ENCODE measurements at regions not wholly inside any gene's neighbourhood (a gene's known extent, or its start where the extent isn't known, plus 50 kb on each side); places are given as distances from the start of the nearest gene placed in this dataset.
A peak's percentile ranks its signal among the peaks of the same experiment; 100 is the strongest.

- H2AFZ ChIP-seq (ENCODE audit: low read length): no peak overlapping the region
- no peak overlapping the region for H3K14ac ChIP-seq (ENCODE audit: insufficient read length)
- H3K4ac ChIP-seq (replicated peaks; ENCODE audit: insufficient read length, low read depth, low read length): no peak overlapping the region
- no peak for DNase-seq (ENCODE audit: low read depth in 1 of 2, low spot score in 2 of 2)
- no peak overlapping the region for H3K9ac ChIP-seq (replicated peaks in 1 of 4; ENCODE audit: extremely low read depth in 1 of 4, low read depth in 3 of 4, low read length in 3 of 4)
- peak overlapping the region; percentile 50 to 72 for H3K4me2 ChIP-seq (ENCODE audit: insufficient read depth in 1 of 2, low read depth in 2 of 2, low read length in 2 of 2)
- H2BK120ac ChIP-seq (replicated peaks; ENCODE audit: low read depth, low read length): peak overlapping the region; percentile 25
- TF ChIP-seq TEAD4 (IDR thresholded peaks at IDR 0.05; ENCODE audit: low read depth, low read length) (peak; percentile 59; the same call in 1 of the 2 replicates), YY1 (IDR thresholded peaks at IDR 0.05; ENCODE audit: low read depth, low read length) (no peak)
- no peaks in the 10 kb centered on the region for H3K27me3 ChIP-seq (replicated peaks in 1 of 4; ENCODE audit: control insufficient read depth in 3 of 4, extremely low read depth in 1 of 4, insufficient read depth in 3 of 4, low read length in 3 of 4)
- no peak overlapping the region for H3K18ac ChIP-seq (ENCODE audit: extremely low read depth, low read length)
- no peak for FAIRE-seq
- WGBS, 2 experiments (ENCODE audit: extremely low coverage in 1 of 2, insufficient coverage in 1 of 2, insufficient read length in 1 of 2, insufficient replicate concordance in 2 of 2, low coverage in 1 of 2, low lambda C conversion rate in 2 of 2, missing lambda C conversion rate in 1 of 2): 58% methylated on average over 5 of the region's 5 CpGs; no CpG with 5 or more reads in 1 of the 2 experiments
- no peaks in the 10 kb centered on the region for H3K9me3 ChIP-seq (ENCODE audit: insufficient read depth in 2 of 2, low read depth in 1 of 2, low read length in 1 of 2)
- H4K8ac ChIP-seq (ENCODE audit: extremely low read depth, insufficient read depth, low read length): no peak overlapping the region
- H2AK5ac ChIP-seq (ENCODE audit: low read depth, low read length): no peak overlapping the region; the same call in 1 of the 2 replicates
- CTCF ChIA-PET (ENCODE audit: partially characterized antibody): interaction anchor here (0.6 to 1.4 kb wide), 3 partner anchors 48 to 228 kb away, joined by 3 to 4 read pairs (median 3); no protein-coding TSS in a partner anchor
- H3K56ac ChIP-seq (replicated peaks; ENCODE audit: insufficient read length, low read depth, low read length): no peak overlapping the region
- peak overlapping the region; percentile 48 for H4K91ac ChIP-seq (replicated peaks; ENCODE audit: insufficient read length, low read length)
- peak overlapping the region; percentile 24; the same call in 1 of the 2 replicates for H2BK20ac ChIP-seq (ENCODE audit: low read length)
- H3K79me1 ChIP-seq (ENCODE audit: low read depth, low read length): no peaks in the 10 kb centered on the region
- peak overlapping the region; percentile 50; the same call in 1 of the 2 replicates for H2BK5ac ChIP-seq (ENCODE audit: low read depth, low read length)
- no peaks in the 10 kb centered on the region for H3K36me3 ChIP-seq (ENCODE audit: control insufficient read depth in 2 of 4, insufficient read depth in 4 of 4, low read length in 3 of 4)
- H3K4me3 ChIP-seq (ENCODE audit: extremely low read depth in 1 of 4, insufficient read depth in 2 of 4, low read depth in 3 of 4, low read length in 4 of 4): peak overlapping the region in 1 of 4 experiments; percentile 20; a peak in 1 of 8 replicates
- H3K23me2 ChIP-seq (ENCODE audit: low read depth, low read length): no peaks in the 10 kb centered on the region; the same call in 1 of the 2 replicates
- POLR2A ChIA-PET (ENCODE audit: partially characterized antibody): interaction anchor here (0.8 to 3.5 kb wide), 5 partner anchors 13 to 152 kb away, joined by 3 to 23 read pairs (median 4); partner anchors contain the start of genes HIF1A and SNAPC1
- H3K27ac ChIP-seq (ENCODE audit: low read depth, low read length): no peak overlapping the region
- no peak overlapping the region for H3K23ac ChIP-seq (ENCODE audit: insufficient read length)
- H3K79me2 ChIP-seq (ENCODE audit: control insufficient read depth in 1 of 2, insufficient read depth in 2 of 2, low read length in 2 of 2): no peaks in the 10 kb centered on the region
- no peak overlapping the region for H2BK15ac ChIP-seq (ENCODE audit: low read length)
- no peaks in the 10 kb centered on the region for H4K20me1 ChIP-seq (replicated peaks in 1 of 2; ENCODE audit: control insufficient read depth in 1 of 2, insufficient read depth in 2 of 2, low read length in 2 of 2)
- peak overlapping the region; percentile 76; the same call in 1 of the 2 replicates for H2BK12ac ChIP-seq (ENCODE audit: low read depth, low read length)
- H4K5ac ChIP-seq (ENCODE audit: insufficient read length, low read depth, low read length): no peak overlapping the region
- H3K4me1 ChIP-seq (replicated peaks in 1 of 4; ENCODE audit: control insufficient read depth in 3 of 4, insufficient read depth in 4 of 4, low read length in 3 of 4): peaks cover 18 to 27% (median 21%) of the 10 kb centered on the region in 4 experiments
Measured at GRCh38 chr14:61609884-61610283, 85.4 kb upstream of the HIF1A start.

All from H1 (cell line).